ENCODE measurements at regions not wholly inside any gene's neighbourhood (a gene's known extent, or its start where the extent isn't known, plus 50 kb on each side); places are given as distances from the start of the nearest gene placed in this dataset.

DNA sequence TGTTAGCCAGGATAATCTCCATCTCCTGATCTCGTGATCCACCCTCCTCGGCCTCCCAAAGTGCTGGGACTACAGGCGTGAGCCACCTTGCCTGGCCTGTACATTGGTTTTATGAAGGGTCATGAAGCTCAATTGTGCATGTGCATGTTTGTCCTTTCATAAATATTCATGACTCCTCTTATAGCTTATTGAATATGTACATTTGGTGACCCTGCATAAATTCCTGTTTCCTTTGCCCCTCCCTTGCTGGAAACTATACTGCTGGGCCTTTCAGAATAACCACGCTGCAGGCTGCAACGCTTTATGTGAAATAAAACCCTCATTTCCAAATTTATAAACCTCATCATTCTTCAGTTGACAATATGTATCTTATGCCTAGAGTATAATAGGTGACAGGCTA is 978.0 kb upstream of the LCORL start:
- H3K36me3 Mint-ChIP-seq (ENCODE audit: low read depth, unreplicated experiment): no peaks in the 10 kb centered on the region
- TF ChIP-seq CTCF (IDR thresholded peaks at IDR 0.05; ENCODE audit: unreplicated experiment): no peak
- no peak overlapping the region for H3K4me3 Mint-ChIP-seq (ENCODE audit: unreplicated experiment)
- H3K9me3 Mint-ChIP-seq (ENCODE audit: unreplicated experiment): no peaks in the 10 kb centered on the region
- DNase-seq (ENCODE audit: low spot score): no peak
- no peaks in the 10 kb centered on the region for H3K4me1 Mint-ChIP-seq (ENCODE audit: unreplicated experiment)
- H3K27ac Mint-ChIP-seq (ENCODE audit: unreplicated experiment): no peak overlapping the region
- H3K27me3 Mint-ChIP-seq (ENCODE audit: unreplicated experiment): no peaks in the 10 kb centered on the region

- H3K4me3 Mint-ChIP-seq (ENCODE audit: unreplicated experiment): no peak overlapping the region
- H3K9me3 Mint-ChIP-seq (ENCODE audit: unreplicated experiment): no peaks in the 10 kb centered on the region
- no peaks in the 10 kb centered on the region for H3K36me3 Mint-ChIP-seq (ENCODE audit: low read depth, unreplicated experiment)
- no peaks in the 10 kb centered on the region for H3K4me1 Mint-ChIP-seq (ENCODE audit: unreplicated experiment)
- DNase-seq (ENCODE audit: low spot score): no peak
- H3K27ac Mint-ChIP-seq (ENCODE audit: unreplicated experiment): no peak overlapping the region
- no peak for TF ChIP-seq CTCF (IDR thresholded peaks at IDR 0.05; ENCODE audit: unreplicated experiment)
- no peaks in the 10 kb centered on the region for H3K27me3 Mint-ChIP-seq (ENCODE audit: unreplicated experiment)
These were observed 959.7 kb upstream of the LCORL start for GRCh38 chr4:18981234-18981615.

- Mint-ChIP-seq H3K27me3 (ENCODE audit: unreplicated experiment) (no peaks in the 10 kb centered on the region), H3K9me3 (ENCODE audit: unreplicated experiment) (no peaks in the 10 kb centered on the region), H3K4me1 (ENCODE audit: unreplicated experiment) (no peaks in the 10 kb centered on the region), H3K4me3 (ENCODE audit: unreplicated experiment) (no peak overlapping the region), H3K36me3 (ENCODE audit: low read depth, unreplicated experiment) (no peaks in the 10 kb centered on the region), H3K27ac (ENCODE audit: unreplicated experiment) (no peak overlapping the region)
- no peak for TF ChIP-seq CTCF (IDR thresholded peaks at IDR 0.05; ENCODE audit: unreplicated experiment)
- DNase-seq (ENCODE audit: low spot score): no peak
These were observed 959.1 kb upstream of the LCORL start for GRCh38 chr4:18980516-18981233.

GRCh38 chr4:18976884-18977283 is 955.3 kb upstream of the LCORL start:
- peaks cover under 1% of the 10 kb centered on the region for H3K9me3 Mint-ChIP-seq (ENCODE audit: unreplicated experiment)
- no peaks in the 10 kb centered on the region for H3K36me3 Mint-ChIP-seq (ENCODE audit: low read depth, unreplicated experiment)
- H3K4me3 Mint-ChIP-seq (ENCODE audit: unreplicated experiment): no peak overlapping the region
- TF ChIP-seq CTCF (IDR thresholded peaks at IDR 0.05; ENCODE audit: unreplicated experiment): no peak
- no peak overlapping the region for H3K27ac Mint-ChIP-seq (ENCODE audit: unreplicated experiment)
- no peak for DNase-seq (ENCODE audit: low spot score)
- H3K4me1 Mint-ChIP-seq (ENCODE audit: unreplicated experiment): no peaks in the 10 kb centered on the region
- H3K27me3 Mint-ChIP-seq (ENCODE audit: unreplicated experiment): no peaks in the 10 kb centered on the region

GRCh38 chr4:18975916-18976808 is 954.6 kb upstream of the LCORL start:
- peaks cover 3% of the 10 kb centered on the region for H3K9me3 Mint-ChIP-seq (ENCODE audit: unreplicated experiment)
- H3K27ac Mint-ChIP-seq (ENCODE audit: unreplicated experiment): no peak overlapping the region
- no peaks in the 10 kb centered on the region for H3K36me3 Mint-ChIP-seq (ENCODE audit: low read depth, unreplicated experiment)
- H3K27me3 Mint-ChIP-seq (ENCODE audit: unreplicated experiment): no peaks in the 10 kb centered on the region
- no peak for DNase-seq (ENCODE audit: low spot score)
- no peak overlapping the region for H3K4me3 Mint-ChIP-seq (ENCODE audit: unreplicated experiment)
- TF ChIP-seq CTCF (IDR thresholded peaks at IDR 0.05; ENCODE audit: unreplicated experiment): no peak
- no peaks in the 10 kb centered on the region for H3K4me1 Mint-ChIP-seq (ENCODE audit: unreplicated experiment)

All from endothelial cell (in vitro differentiated cells).